OCI-LY3 (cell line): ENCODE measurements at regions not wholly inside any gene's neighbourhood (a gene's known extent, or its start where the extent isn't known, plus 50 kb on each side); places are given as distances from the start of the nearest gene placed in this dataset.

Source experiments
- EZH2phosphoT487 ChIP-seq: fragments of 200-600 bp; shearing (Covaris generic); IDR thresholded peaks from 2 replicates; pipeline ENCODE4 v1.6.1; 2018; ENCODE audit warnings: antibody characterized with exemption, mixed run types, low read depth
- TF ChIP-seq, protein P1 (sequence below): fragments of 200-600, 300-600 bp; sonication (generic); IDR thresholded peaks from 2 replicates; pipeline ENCODE4 v1.5.1; 2014; ENCODE audit warnings: antibody characterized with exemption, low read length, low read depth

GRCh38 chr4:79472693-79473438 lies 64.8 kb upstream of the GK2 start:
- TF ChIP-seq, protein P1, sequence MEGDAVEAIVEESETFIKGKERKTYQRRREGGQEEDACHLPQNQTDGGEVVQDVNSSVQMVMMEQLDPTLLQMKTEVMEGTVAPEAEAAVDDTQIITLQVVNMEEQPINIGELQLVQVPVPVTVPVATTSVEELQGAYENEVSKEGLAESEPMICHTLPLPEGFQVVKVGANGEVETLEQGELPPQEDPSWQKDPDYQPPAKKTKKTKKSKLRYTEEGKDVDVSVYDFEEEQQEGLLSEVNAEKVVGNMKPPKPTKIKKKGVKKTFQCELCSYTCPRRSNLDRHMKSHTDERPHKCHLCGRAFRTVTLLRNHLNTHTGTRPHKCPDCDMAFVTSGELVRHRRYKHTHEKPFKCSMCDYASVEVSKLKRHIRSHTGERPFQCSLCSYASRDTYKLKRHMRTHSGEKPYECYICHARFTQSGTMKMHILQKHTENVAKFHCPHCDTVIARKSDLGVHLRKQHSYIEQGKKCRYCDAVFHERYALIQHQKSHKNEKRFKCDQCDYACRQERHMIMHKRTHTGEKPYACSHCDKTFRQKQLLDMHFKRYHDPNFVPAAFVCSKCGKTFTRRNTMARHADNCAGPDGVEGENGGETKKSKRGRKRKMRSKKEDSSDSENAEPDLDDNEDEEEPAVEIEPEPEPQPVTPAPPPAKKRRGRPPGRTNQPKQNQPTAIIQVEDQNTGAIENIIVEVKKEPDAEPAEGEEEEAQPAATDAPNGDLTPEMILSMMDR, result no peak
- TF ChIP-seq EZH2phosphoT487, result no peak
